Cardiac muscle cell (in vitro differentiated cells and primary cell): ENCODE measurements at regions not wholly inside any gene's neighbourhood (a gene's known extent, or its start where the extent isn't known, plus 50 kb on each side); places are given as distances from the start of the nearest gene placed in this dataset.
A peak's percentile ranks its signal among the peaks of the same experiment; 100 is the strongest.

Source experiments
- DNase-seq, 2 donors: peaks; one replicate each; pipeline versions ENCODE4 v3.0.0 to v3.0.0-alpha.2; 2010 to 2017; ENCODE audit warnings: low read depth in 1 of 2, low spot score in 1 of 2
- H3K27ac ChIP-seq: fragments of 200-600 bp; sonication (generic); 2 replicates; pipeline ENCODE4 v1.5.1; 2016
- H3K27me3 ChIP-seq: fragments of 200-600 bp; sonication (generic); 2 replicates; pipeline ENCODE4 v1.6.0; 2016; ENCODE audit warnings: control low read depth
- H3K36me3 ChIP-seq: fragments of 200-600 bp; sonication (generic); 2 replicates; pipeline ENCODE4 v1.5.1; 2016; ENCODE audit warnings: control low read depth
- H3K4me1 ChIP-seq: fragments of 200-600 bp; sonication (generic); 2 replicates; pipeline ENCODE4 v1.8.1; 2017; ENCODE audit warnings: low read depth, mild to moderate bottlenecking, mixed run types
- H3K4me3 ChIP-seq: fragments of 200-600 bp; sonication (generic); 2 replicates; pipeline ENCODE4 v1.5.1; 2016; ENCODE audit warnings: mild to moderate bottlenecking
- H3K9me3 ChIP-seq: fragments of 200-600 bp; sonication (generic); 2 replicates; pipeline ENCODE4 v1.5.1; 2017; ENCODE audit warnings: low read depth, mild to moderate bottlenecking, control low read depth
- TF ChIP-seq, protein P1 (sequence below): IDR thresholded peaks from 2 replicates; pipeline ENCODE4 v1.5.1; 2012; ENCODE audit warnings: low read depth, mild to moderate bottlenecking, low read length

DNA sequence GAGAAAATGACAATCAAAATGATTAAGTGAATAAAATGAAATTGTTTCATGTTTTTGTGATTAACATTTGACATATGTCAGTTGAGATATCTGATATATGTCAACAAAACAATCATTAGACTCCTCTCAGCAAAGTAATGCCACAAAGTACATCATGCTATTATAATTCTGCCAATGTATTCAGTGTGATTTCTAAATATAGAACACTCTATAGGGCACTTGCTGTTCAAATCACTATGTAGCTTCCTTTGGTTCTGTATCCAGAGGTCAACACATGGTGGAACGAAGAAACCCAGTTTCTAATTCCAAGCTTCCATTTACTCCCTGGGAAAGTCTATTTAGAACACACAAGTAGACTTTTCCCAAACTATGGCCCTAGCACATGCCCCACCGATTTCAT is 227.5 kb upstream of the FAM83B start:
- TF ChIP-seq, protein P1, sequence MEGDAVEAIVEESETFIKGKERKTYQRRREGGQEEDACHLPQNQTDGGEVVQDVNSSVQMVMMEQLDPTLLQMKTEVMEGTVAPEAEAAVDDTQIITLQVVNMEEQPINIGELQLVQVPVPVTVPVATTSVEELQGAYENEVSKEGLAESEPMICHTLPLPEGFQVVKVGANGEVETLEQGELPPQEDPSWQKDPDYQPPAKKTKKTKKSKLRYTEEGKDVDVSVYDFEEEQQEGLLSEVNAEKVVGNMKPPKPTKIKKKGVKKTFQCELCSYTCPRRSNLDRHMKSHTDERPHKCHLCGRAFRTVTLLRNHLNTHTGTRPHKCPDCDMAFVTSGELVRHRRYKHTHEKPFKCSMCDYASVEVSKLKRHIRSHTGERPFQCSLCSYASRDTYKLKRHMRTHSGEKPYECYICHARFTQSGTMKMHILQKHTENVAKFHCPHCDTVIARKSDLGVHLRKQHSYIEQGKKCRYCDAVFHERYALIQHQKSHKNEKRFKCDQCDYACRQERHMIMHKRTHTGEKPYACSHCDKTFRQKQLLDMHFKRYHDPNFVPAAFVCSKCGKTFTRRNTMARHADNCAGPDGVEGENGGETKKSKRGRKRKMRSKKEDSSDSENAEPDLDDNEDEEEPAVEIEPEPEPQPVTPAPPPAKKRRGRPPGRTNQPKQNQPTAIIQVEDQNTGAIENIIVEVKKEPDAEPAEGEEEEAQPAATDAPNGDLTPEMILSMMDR, result no peak
- DNase-seq, result no peak
- Histone ChIP-seq H3K36me3 (no peaks in the 10 kb centered on the region), H3K4me3 (no peak overlapping the region), H3K27ac (no peak overlapping the region), H3K27me3 (no peaks in the 10 kb centered on the region), H3K4me1 (no peaks in the 10 kb centered on the region), H3K9me3 (no peaks in the 10 kb centered on the region)

DNA sequence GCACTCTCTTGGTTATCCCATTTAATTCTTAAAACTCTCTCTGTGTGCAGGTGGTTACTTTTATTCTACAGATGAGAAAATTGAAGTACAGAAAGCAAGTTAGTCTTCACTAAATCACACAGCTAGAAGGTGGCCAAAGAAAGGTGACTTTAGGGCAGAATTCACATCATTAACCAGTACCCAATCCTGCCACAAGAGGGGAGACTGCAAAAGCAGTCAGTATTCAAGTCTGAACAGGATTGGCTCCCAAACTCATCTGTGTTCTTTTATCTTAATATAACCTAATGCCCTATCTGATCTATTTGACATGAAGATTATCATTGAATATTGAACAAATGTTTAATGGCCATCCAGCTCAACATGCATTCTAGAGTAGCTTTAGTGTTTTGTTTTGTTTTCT is 225.3 kb upstream of the FAM83B start:
- H3K4me1 ChIP-seq, result no peaks in the 10 kb centered on the region
- no peak overlapping the region for H3K27ac ChIP-seq
- DNase-seq, result peak in 1 of 2 donors; percentile 16
- no peaks in the 10 kb centered on the region for H3K36me3 ChIP-seq
- no peak overlapping the region for H3K4me3 ChIP-seq
- H3K27me3 ChIP-seq, result no peaks in the 10 kb centered on the region
- TF ChIP-seq, protein P1, result no peak
- no peaks in the 10 kb centered on the region for H3K9me3 ChIP-seq

DNA sequence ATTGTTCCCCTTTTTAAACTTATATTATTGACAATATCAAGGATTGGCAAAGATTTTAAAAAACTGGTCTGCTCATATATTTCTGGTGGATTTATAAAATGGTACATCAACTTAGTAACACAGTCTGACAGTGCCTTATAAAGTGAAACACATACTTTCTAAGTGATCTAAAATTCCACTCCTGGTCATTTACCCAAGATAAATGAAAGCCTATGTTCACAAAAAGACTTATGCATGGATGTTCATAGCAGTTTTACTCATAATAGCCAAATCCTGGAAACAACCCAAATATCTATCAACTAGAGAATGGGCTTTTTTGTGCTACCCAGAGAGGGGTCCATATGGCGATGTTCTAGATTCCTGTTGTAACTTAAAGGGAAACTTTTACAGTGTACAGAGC is 222.4 kb upstream of the FAM83B start:
- no peaks in the 10 kb centered on the region for H3K4me1 ChIP-seq
- H3K9me3 ChIP-seq, result no peaks in the 10 kb centered on the region
- H3K27ac ChIP-seq, result no peak overlapping the region
- no peak overlapping the region for H3K4me3 ChIP-seq
- no peaks in the 10 kb centered on the region for H3K36me3 ChIP-seq
- TF ChIP-seq, protein P1, result no peak
- no peak for DNase-seq
- H3K27me3 ChIP-seq, result no peaks in the 10 kb centered on the region

DNA sequence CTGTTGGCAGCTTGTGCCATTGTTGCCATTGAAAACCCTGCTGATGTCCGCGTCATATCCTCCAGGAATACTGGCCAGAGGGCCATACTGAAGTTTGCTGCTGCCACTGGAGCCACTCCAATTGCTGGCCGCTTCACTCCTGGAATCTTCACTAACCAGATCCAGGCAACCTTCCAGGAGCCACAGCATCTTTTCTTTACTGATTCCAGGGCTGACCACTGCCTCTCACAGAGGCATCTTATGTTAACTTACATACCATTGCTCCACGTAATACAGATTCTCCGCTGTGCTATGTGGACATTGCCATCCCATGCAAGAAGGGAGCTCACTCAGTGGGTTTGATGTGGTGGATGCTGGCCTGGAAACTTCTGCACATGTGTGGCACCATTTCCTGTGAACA is 221.8 kb upstream of the FAM83B start:
- Histone ChIP-seq H3K27ac (no peak overlapping the region), H3K27me3 (no peaks in the 10 kb centered on the region), H3K4me3 (no peak overlapping the region), H3K4me1 (no peaks in the 10 kb centered on the region), H3K36me3 (no peaks in the 10 kb centered on the region), H3K9me3 (no peaks in the 10 kb centered on the region)
- TF ChIP-seq, protein P1, result no peak
- DNase-seq, result peak in 1 of 2 donors; percentile 49

DNA sequence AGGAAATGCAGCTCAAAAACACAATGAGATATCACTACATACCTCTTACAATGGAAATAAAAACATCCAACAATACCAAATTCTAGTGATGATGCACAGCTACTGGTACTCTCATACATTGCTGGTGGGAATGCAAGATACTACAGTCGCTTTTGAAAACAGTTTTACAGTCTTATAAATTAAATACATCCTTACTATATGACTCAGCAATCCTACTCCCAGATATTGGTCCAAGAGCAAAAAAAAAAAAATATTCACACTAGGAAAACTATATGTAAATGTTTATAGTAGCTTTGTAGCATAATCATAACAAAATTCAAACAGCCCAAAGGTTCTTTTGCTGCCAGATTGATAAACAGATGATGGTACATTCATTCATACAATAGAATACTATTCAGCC is 217.4 kb upstream of the FAM83B start:
- no peaks in the 10 kb centered on the region for H3K9me3 ChIP-seq
- H3K4me3 ChIP-seq, result no peak overlapping the region
- H3K4me1 ChIP-seq, result peaks cover 3% of the 10 kb centered on the region
- TF ChIP-seq, protein P1, result no peak
- no peaks in the 10 kb centered on the region for H3K36me3 ChIP-seq
- H3K27me3 ChIP-seq, result no peaks in the 10 kb centered on the region
- DNase-seq, result no peak
- H3K27ac ChIP-seq, result no peak overlapping the region
